Stimulated activated CD4-positive, alpha-beta T cell treated with anti-CD3 and anti-CD28 coated beads, Interleukin-4, amount 100 ng/mL, for 48 hours (primary cell): ENCODE measurements at regions not wholly inside any gene's neighbourhood (a gene's known extent, or its start where the extent isn't known, plus 50 kb on each side); places are given as distances from the start of the nearest gene placed in this dataset.
"Not testable (repeated sequence)": the region's sequence is repeated elsewhere in the genome, so short reads cannot be mapped to it uniquely, and the experiment has no call there.

Source experiments
- DNase-seq, 2 donors: peaks; one replicate each; pipeline ENCODE4 v3.0.0-alpha.2; 2020; ENCODE audit warnings: low read depth in 2 of 2

- DNase-seq = no peak
These were observed 673.9 kb downstream of the TRIB2 start for GRCh38 chr2:13390676-13391075.

DNA sequence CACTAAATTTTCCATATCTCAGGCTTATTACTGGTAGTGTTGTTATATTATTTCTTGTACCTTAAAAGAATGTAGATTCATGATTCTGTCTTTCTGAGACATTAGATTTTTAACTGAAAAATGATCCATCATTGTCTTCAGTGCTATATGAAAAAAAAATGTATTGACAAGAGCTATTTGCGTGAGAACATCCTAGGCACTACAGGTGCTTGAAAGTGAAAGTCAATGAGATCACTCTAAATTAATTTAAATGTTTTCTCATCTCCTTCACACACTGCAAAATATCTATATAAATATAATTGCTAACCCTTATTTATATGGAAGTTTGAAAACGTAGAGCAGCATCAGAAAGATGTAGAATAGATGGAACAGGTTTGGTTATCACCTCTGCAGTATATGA is 684.6 kb downstream of the TRIB2 start:
- DNase-seq = no peak

DNA sequence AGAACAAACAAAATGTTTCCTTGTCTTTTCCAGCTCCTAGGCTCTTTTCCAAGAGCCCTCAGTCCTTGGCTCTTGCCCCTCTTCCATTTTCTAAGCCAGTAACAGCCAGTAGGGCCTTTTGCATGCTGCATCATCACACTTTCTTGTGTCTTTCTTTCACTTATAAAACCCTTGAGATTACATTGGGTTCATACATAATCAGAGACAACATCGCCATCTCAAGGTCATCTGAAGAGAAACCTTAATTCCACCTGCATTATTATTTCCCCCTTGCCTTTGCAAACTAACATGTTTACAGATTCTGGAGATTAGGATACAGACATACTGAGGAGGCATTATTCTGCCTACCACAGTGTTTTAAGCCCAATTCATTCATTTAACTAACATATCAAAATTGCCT is 697.3 kb downstream of the TRIB2 start:
- DNase-seq = no peak

GRCh38 chr2:13414897-13415296 is 698.2 kb downstream of the TRIB2 start:
- no peak for DNase-seq

- no peak for DNase-seq
These were observed 717.2 kb downstream of the TRIB2 start for GRCh38 chr2:13433954-13434353.

GRCh38 chr2:13443554-13444261 is 727.0 kb downstream of the TRIB2 start:
- DNase-seq = not testable (repeated sequence)

GRCh38 chr2:13462464-13462863 is 745.7 kb downstream of the TRIB2 start:
- DNase-seq = no peak

- no peak for DNase-seq
These were observed 749.3 kb downstream of the TRIB2 start for GRCh38 chr2:13466076-13466475.

- no peak for DNase-seq
These were observed 757.8 kb downstream of the TRIB2 start for GRCh38 chr2:13474538-13474937.

DNA sequence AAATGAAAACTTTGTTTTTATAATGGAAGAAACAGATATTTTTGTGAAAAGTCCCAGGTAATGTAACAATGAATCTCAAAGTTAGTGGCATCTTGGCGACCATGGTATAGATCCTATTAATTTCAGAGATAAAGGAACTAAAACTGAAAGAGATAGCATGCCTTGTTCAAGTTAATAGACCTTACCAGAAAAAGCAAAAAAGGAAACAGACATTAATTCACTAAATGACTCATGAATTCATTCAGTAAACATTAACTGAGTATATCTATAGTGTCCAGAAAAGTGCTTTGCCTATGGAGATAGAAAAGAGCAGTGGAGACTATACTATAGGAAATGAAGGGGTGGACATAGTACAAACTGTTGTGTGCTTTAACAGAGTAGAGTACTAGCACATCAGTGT is 763.3 kb downstream of the TRIB2 start:
- DNase-seq = no peak

DNA sequence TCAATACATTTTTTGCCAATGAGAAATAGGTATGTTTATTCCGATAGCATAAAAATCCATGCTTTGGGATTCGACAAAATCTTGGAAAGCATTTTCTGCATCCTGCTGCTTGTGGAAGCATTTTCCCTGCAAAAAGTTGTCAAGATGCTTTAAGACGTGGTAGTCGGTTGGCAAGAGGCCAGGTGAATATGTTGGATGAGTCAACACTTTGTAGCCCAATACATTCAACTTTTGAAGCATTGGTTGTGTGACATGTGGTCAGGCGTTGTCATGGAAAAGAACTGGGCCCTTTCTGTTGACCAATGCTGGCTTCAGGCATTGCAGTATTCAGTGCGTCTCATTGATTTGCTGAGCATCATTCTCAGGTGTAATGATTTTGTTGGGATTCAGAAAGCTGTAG is 764.5 kb downstream of the TRIB2 start:
- DNase-seq = no peak

GRCh38 chr2:13485256-13485655 is 768.5 kb downstream of the TRIB2 start:
- no peak for DNase-seq

GRCh38 chr2:13488965-13489364 is 772.2 kb downstream of the TRIB2 start:
- no peak for DNase-seq

DNA sequence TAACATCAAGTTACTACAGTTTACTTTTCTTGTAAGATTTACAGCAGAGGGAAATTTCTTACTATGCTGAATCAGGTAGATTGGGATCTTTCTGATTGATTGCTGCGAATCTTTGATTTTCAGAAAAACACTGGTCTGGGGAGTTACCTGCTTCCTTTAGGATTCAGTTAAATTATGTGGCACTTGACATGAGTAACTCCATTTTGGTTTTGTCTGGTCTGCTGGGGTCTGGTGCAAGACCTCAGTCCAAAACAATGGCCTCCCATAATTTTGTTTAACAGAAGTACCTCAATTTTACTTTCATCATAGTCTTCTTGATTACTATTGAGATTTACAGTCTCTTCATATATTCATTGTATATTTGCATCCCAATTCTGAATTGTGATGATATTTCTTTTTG is 775.5 kb downstream of the TRIB2 start:
- DNase-seq = no peak

- no peak for DNase-seq
These were observed 778.3 kb downstream of the TRIB2 start for GRCh38 chr2:13495051-13495450.

GRCh38 chr2:13504808-13505207 is 788.1 kb downstream of the TRIB2 start:
- DNase-seq = no peak

DNA sequence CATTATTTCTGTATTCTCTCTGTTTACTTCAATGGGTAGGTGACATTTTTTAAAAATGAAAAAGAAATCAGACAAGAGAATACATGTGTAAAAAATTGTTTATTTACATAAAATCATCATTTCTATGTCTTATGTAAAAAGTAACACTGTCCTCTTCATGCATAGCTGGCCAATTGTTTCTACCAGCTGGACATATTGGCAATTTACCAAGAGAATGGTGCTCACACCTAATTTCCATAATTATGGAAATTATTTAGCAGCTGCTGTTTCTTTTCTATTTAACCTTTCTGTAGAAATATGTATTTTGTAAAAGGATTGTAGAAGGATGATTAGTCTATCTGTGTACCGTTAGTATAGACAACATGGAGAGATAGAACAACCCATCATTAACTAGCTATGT is 791.9 kb downstream of the TRIB2 start:
- no peak for DNase-seq

- DNase-seq = no peak
These were observed 798.5 kb downstream of the TRIB2 start for GRCh38 chr2:13515254-13515653.

GRCh38 chr2:13522096-13522495 is 805.4 kb downstream of the TRIB2 start:
- DNase-seq = no peak

- DNase-seq = no peak
These were observed 806.4 kb downstream of the TRIB2 start for GRCh38 chr2:13522917-13523821.

GRCh38 chr2:13524492-13524891 is 807.8 kb downstream of the TRIB2 start:
- DNase-seq = no peak

DNA sequence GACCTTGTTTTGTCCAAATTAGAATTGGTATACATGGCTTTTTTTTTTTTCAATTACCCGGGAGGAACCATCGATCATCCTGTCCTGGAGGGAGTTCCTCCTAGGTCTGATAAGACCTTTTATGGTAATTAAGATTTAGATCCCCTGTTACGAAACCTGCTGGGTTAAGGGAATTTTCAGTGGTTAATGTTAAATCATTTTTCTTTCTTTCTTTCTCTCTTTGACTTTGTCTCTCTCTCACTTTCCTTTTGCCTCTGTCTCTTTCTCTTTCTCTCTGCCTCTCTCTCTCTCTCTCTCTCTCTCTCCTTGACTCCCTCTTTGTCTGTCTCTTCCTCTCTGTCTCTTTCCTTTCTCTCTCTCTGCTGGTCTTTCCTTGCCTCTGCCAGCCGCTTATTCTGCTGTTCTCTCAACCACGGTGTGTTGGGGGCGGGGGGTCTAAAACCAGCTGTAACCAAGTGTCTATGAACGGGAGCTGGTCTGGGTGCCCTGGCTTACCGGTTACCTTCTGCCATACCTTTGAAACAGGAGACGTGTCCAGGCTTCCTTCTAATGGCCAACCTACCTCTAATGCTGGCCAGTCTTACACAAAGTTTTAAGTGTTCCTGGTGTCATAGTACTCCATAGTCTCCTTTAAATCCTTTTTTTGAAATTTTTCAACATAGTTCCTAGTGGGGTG is 815.1 kb downstream of the TRIB2 start:
- DNase-seq = not testable (repeated sequence)
